RWPE1 (cell line): ENCODE measurements at regions not wholly inside any gene's neighbourhood (a gene's known extent, or its start where the extent isn't known, plus 50 kb on each side); places are given as distances from the start of the nearest gene placed in this dataset.
"Not testable (repeated sequence)": the region's sequence is repeated elsewhere in the genome, so short reads cannot be mapped to it uniquely, and the experiment has no call there.

ENCODE experiments used
- CTCF ChIA-PET: fragments of 350-600 bp; sonication (Branson Sonifier 250); formaldehyde crosslinking; extraction: SDS; loops from one replicate; lab custom pipeline; 2021; lab: Yijun Ruan, JAX
- POLR2A ChIA-PET: fragments of 400-600 bp; formaldehyde crosslinking; extraction: SDS; loops from one replicate; lab custom pipeline; 2020; ENCODE audit warnings: antibody characterized with exemption; ENCODE audit not compliant: low non-redundant PET; lab: Yijun Ruan, JAX
- DNase-seq: peaks from one replicate; pipeline ENCODE4 v3.0.0; 2012; ENCODE audit warnings: low spot score
- H3K27ac ChIP-seq: fragments of 450-650 bp; 2 replicates; pipeline ENCODE4 v1.5.1; 2017
- CTCF ChIP-seq: fragments of 450-650 bp; conservative IDR thresholded peaks from 2 replicates; pipeline ENCODE4 v1.5.1; 2017; ENCODE audit warnings: low read depth, mild to moderate bottlenecking

GRCh38 chrX:13463608-13464007 lies 105.8 kb upstream of the EGFL6 start:
- ChIA-PET CTCF (no interaction called here), POLR2A (no interaction called here)
- peak; percentile 5 for DNase-seq
- no peak overlapping the region for H3K27ac ChIP-seq
- TF ChIP-seq CTCF: no peak

GRCh38 chrX:13452283-13452682 lies 117.1 kb upstream of the EGFL6 start:
- no peak for DNase-seq
- ChIA-PET POLR2A (no interaction called here), CTCF (no interaction called here)
- H3K27ac ChIP-seq: no peak overlapping the region
- no peak for TF ChIP-seq CTCF

- DNase-seq: no peak
- ChIA-PET POLR2A (no interaction called here), CTCF (interaction anchor here (1.0 kb wide), 1 partner anchor 38 kb away, joined by 5 read pairs; no protein-coding TSS in a partner anchor)
- no peak overlapping the region for H3K27ac ChIP-seq
- no peak for TF ChIP-seq CTCF
Observed at GRCh38 chrX:13449441-13449840, 120.0 kb upstream of the EGFL6 start.

GRCh38 chrX:13448941-13449340 lies 120.5 kb upstream of the EGFL6 start:
- ChIA-PET POLR2A (no interaction called here), CTCF (no interaction called here)
- H3K27ac ChIP-seq: no peak overlapping the region
- no peak for DNase-seq
- TF ChIP-seq CTCF: no peak

- POLR2A ChIA-PET, H3K27ac ChIP-seq, CTCF ChIA-PET, DNase-seq: not testable (repeated sequence)
Observed at GRCh38 chrX:13441608-13442007, 121.8 kb upstream of the ATXN3L start.

GRCh38 chrX:13440176-13440575 lies 120.3 kb upstream of the ATXN3L start:
- POLR2A ChIA-PET: no interaction called here
- TF ChIP-seq CTCF: no peak
- DNase-seq: no peak
- H3K27ac ChIP-seq: no peak overlapping the region
- CTCF ChIA-PET: interaction anchor here (0.5 kb wide), 1 partner anchor 212 kb away, joined by 3 read pairs; no protein-coding TSS in a partner anchor

GRCh38 chrX:13433298-13433605 lies 113.4 kb upstream of the ATXN3L start:
- peak overlapping the region; percentile 70 for H3K27ac ChIP-seq
- CTCF ChIA-PET: interaction anchor here (0.6 to 0.7 kb wide), 2 partner anchors 67 to 383 kb away, joined by 3 read pairs; no protein-coding TSS in a partner anchor
- DNase-seq: no peak
- POLR2A ChIA-PET: no interaction called here
- no peak for TF ChIP-seq CTCF
